GM18868 (cell line): ENCODE measurements at regions not wholly inside any gene's neighbourhood (a gene's known extent, or its start where the extent isn't known, plus 50 kb on each side); places are given as distances from the start of the nearest gene placed in this dataset.
A peak's percentile ranks its signal among the peaks of the same experiment; 100 is the strongest.

Source experiments
- ATAC-seq: cut with Tn5 transposase; IDR thresholded peaks from one replicate; pipeline ENCODE4 v1.9.1; 2021; ENCODE audit warnings: mild to moderate bottlenecking, moderate library complexity; ENCODE audit not compliant: unreplicated experiment

DNA sequence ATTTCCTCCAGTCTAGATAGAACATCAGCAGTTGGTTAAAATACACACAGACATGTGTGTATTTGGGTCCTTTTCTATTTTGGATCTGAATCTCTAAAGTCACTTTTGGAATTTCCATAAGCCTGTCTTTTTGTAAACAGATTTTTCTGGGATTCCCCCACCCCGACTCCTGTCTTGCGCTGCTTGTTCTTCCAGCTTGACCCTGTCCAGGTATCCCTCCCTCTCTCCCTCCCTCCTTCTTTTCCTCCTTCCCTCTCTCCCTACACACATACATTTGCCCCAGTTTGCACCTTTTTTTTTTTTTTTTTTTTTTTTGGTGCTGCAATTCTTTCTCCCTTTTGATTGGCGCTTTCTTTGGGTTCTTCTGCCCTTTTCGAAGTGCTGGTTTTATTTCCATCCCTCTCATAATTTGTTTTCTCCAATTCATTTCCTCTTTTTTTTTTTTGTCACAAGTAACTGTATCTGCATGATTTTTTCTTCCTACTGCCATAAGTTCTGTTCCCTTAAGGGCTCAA lies 114.8 kb upstream of the SERTAD2 start:
- ATAC-seq = no peak

DNA sequence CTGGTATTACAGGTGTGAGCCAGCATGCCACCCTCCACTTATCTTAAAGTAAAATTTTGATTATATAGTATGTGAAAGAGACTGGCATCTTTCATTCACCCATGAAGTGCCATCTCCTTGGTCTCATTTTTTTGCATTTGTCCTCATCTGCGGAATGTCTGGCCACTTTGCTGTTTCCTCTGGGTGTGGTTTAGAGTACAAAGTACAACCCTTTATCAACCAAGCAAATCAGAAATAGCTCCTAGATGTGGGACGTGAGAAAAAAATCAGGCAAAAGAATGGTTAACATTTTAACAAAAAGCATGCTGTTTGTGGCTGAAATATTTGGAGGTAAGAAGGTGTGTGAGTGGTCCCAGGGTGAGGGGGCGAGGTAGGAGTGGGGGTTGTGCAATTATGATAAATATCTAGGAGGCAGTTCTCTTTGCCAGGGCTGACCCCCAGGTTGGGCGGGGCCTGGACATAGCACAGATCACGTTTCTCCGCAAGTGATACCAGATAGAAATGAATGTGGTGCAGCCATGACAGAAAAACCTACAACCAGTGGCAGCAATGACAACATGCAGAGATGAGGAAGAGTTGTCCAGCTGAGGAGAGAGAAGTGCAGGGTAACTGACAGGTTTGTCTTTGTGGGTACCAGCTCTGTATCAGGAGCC lies 115.8 kb upstream of the SERTAD2 start:
- no peak for ATAC-seq

DNA sequence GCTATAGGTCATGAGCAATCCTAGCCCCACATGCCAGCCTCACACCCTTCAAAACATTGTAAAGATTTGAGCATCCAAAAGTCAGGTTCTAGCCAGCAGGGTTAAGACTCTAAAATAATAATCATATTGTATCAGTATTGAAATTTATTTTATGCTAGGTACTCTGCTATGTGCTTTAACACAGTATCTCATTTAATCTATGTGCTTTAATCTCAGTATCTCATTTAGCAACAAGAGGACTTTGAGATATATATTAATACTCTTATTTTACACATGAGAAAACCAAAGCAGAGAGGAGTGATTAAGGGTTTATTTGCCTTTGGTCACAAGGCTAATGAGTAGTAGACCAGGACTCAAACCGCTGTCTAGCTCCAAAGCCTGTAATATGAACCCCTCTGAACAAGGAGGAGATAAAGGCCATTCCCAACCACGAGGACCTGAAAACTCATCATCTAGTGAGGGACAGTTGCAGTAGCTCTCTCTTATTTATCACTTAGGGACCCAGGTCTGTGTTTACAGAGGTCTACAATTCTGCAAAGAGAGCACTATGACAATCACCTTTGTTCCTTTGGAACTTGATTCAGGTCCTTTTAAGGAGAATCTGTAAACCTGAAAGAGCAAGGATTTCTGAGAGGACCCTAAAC lies 116.5 kb upstream of the SERTAD2 start:
- ATAC-seq = no peak

DNA sequence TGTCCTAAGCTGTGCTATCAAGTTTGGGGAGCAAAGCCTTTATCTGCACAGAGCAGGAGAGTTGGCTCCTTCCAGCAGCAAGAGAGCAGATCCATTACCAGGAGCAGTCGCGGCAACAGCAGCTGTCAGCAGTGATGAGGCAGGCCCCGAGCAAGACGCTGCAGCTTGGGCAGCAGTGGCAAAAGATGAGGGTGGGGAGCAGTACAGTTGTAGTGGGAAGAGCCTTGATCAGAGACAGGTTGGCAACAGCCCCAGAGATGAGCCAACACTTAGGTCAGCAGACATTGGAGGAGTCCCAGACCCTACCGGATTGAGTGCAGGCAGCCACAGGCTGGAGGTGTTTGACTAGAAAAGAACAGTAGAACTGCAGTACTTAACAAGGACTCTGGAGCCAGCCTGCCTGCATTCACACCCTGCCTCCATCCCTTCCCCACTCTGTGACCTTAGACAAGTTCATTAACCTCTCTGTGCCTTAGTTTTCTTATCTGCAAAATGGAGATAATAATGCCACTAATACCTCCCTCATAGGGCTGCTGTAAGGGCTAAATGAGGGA lies 117.1 kb upstream of the SERTAD2 start:
- ATAC-seq = no peak

DNA sequence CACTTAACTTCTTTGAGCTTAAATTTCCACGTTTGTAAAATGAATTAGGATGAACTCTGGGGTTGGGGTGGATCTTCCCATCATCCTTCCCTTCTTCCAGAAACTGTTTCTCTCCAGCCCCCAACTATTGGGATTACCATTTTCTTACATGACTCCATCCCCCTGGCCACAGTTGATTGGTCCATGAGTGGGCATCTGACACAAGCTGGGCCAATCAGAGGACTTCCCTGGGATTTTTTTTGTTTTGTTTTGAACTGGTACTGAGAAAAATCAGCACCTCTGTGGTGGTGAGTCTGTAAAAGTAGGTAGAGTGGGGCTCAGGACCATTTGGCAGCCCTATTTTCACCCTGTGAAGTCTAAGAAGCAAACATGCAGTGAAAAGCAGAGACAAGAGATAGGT lies 118.0 kb upstream of the SERTAD2 start:
- no peak for ATAC-seq

DNA sequence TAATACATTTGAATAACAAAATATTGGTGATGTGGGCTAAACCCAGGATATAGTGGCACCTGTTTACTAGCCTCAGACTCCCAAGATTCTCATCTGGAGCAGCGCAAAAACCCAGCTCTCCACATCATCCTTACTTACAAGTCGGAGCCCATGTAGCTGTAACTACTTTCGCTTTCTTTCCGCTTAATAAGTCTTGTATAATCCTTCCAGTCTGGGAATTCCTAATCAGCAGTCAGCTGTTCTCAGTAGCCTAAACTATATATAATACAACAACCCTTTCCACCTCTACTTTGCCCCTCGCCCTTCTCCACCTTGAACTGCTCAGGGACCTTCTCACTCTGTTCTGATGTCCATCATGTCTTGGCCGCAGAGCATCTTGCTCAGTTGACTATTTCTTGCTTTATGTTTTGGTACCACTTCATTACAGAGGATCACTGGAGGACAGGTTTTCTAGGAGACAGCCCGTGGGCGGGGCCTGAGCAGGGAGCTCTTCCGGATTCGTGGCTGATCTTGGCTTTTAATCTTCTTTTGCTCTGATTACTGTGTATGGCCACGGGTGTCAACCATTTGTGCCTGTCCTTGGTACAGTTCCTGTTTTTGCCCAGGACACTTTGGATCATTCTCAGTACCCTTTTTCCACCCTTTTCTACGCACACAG lies 119.9 kb upstream of the SERTAD2 start:
- no peak for ATAC-seq

DNA sequence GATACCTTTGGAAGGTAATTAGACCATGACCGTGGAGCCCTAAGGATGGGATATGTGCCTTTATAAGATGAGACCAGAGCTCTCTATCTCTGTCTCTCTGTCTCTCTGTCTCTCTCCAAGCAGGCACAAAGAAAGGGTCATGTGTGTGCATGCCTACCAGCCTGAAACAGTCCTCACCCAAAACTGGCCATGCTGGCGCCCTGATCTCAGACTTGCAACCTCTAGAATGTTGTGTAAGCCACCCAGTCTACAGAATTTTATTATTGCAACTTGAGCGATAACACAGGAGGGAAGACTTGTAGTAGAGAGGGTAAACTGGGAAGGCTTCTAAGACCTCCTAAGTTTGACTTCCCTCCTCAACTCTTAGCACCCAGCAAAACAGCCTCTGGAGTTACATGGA lies 124.1 kb upstream of the SERTAD2 start:
- ATAC-seq = no peak

DNA sequence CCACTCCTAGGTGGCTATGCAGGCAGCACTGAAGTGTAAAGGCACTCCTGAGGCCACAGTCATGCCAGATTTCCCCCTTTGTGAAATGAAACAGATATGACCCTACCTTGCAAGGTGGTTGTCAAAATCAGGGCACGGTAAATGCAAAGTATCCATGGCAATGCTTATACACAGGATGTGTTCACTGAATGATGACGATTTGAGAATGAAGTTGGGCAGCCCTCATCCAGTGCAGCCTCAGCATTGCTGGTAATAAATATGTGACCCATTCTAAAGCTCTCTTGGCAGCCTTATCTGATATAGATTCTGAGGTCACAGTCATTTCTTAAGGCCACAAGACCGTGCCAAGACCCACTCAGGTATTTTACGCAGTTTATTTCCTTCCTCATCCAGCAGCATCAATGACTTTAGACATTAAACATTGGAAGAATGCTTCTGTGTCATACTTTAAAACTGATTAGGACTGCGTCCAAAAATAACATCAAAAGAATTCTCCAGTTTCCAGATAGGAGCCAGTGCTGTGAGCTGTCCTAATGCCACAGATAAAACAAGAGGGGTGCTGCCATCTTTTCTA lies 125.5 kb upstream of the SERTAD2 start:
- ATAC-seq = no peak

DNA sequence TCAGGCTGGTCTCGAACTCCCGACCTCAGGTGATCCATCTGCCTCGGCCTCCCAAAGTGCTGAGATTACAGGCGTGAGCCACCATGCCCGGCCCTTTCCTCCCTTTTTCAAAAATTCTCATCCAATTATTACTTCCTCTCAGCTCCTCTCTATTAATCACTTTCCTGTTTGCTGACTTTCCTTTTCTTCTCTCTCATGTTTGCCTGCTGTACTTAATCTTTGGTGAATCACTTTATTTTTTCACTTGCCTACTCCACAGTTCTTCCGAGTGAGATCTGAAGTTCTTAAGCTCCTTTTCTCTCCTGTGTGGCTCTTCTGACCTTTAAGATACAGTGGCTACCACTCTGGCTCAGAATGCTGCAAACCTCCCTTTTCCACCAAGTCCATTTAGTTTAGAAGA lies 126.3 kb upstream of the SERTAD2 start:
- ATAC-seq = no peak

DNA sequence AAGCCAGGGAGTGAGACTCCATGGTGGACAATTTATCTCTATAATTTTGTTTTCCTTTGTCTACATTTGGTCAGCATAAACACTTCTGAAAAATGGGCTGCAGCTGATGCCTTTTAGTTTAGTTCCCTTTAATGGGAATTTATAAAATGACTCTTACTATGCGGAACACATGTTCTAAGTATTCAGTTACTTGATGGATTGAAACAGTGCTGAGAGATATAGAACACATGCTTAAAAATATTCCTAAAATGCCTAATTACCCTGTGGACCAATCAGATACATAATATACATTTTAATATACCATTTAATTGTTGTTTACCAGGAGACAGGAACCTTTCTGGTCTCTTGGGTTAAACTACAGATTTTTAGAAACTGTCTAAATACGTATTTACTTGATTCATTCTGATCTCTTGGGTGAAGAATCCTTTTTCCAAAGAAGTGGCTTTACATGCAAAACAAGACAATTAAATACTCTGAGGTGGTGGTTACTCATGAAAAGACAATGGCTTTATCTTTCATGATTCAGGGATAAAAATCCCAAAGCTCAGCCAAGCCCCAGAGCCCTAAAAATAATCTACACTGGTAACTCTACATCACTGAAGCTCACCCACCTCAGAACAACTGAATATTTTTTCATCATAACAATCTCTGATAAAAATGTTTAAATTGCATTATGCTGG lies 128.1 kb upstream of the SERTAD2 start:
- ATAC-seq = no peak

DNA sequence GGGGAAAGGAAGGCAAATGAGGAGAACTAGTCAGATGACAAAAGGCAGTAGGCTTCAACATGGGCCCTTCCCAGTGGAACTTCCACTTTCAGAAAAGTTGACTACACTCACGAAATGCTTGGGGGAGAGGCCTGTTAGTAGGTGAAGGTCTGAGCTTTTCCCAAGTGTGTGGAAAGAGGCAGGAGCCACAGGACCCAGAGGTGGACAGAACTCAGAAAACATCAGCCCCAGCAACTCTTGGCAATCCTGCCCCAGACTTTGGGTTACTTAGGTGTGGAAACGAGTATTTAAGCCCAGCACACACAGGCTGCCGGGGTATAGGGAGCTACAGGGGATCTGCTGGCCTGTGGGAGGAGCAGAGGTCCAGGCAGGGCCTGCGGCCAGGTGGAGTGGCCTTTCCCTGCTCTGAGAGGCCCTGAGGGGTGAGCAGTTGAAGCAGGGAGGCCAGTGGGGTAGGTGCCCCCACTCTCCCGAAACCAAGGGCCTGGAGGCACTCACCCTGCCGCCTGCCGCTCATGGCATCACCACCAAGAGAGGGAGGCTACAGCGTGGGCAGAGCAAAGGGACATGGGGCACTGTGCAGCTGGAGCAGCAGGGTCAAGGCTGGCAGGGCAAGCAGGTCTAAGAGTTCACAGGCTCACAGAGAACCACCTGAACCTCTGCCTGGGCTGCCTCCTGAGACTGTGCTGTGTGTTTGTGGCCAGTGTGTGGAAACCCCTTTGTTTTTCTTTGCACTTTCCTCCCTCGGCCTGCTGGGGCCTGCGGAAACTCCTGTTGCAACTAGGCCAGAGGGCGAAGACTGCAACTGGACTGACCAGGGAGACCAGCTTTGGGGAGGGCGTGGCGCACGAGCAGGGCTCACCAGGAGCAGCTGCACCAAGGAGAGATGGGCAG lies 130.7 kb upstream of the SERTAD2 start:
- no peak for ATAC-seq

DNA sequence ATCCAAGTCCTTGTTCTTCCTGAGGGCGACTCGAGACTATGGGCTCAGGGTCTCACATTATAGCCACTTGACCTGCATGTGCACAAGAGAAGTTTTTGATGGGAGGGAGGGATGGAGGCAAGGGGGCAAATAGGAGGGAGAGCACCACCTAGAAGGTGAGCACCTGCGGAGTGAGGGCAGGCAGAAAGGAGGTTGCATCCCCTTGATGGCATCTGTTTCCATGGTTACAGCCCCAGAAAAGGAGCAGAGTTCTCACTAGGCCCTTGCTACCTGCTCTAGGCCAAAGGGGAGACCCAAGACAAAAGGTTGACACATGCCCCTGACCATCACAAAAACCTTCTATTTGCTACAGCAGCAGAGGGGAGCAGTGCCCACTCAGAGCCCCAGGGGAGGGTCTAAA lies 131.5 kb upstream of the SERTAD2 start:
- ATAC-seq = no peak

DNA sequence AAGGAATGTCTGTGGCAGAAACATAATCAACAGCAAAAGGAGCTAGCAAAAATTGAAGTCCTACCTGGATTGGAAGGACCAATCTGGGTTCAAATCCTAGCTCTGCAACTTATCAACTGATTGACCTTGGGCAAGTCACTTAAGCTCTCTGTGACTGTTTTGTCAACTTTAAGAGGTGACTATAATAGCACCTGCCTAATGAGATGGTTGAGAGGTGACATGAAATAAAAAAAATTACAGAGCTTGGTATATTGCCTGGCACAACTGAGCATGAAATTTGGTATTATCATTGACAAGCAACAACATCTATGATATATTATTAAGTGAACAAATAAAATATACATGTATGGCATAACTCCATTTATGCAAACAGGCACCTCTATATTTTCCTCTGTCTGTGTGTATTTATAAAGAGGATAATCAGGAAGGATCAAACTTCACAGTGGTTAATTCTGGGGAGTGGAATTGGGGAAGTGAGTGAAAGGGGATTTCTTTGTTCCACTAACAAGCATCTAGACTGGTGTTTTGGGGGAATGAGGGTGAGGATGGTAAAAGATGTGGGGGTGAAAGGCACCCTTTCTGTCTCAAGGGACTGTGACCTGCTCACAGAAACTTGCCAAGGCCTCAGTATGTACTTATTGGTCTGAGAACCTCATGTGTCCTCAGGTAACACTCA lies 132.8 kb upstream of the SERTAD2 start:
- ATAC-seq = peak; percentile 71

DNA sequence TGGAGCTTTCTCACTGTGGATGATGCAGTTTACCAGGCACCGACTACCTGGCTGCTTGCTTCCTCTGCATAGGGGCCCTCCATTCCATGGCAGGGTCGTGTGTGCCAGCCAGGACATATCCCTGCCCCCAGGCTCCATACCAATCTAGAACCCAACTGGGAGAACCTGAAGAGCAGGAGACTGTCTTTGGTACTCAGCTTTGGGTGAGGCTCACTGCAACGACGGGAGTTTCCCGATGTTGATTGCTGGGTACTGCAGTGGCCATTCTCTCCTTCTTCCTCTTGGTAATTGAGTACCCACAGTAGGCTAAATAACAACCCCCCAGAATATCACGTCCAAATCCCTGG lies 133.3 kb upstream of the SERTAD2 start:
- ATAC-seq = peak; percentile 13

DNA sequence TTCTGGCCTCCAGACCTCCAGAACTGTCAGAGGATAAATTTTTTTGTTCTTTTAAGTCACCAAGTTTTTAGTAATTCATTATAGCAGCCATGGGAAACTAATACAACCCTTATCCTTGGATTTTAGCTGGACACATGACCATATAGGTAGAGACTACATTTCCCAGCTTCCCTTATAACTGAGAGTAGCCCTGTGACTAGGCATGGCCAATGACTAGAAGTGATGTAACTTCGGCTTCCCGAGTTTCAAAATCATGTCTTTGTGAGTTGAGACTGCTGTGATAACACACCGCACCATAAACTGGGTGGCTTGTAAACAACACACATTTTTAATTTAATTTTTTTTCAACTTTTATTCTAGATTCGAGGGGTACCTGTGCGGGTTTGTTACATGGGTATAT lies 134.0 kb upstream of the SERTAD2 start:
- ATAC-seq = no peak

DNA sequence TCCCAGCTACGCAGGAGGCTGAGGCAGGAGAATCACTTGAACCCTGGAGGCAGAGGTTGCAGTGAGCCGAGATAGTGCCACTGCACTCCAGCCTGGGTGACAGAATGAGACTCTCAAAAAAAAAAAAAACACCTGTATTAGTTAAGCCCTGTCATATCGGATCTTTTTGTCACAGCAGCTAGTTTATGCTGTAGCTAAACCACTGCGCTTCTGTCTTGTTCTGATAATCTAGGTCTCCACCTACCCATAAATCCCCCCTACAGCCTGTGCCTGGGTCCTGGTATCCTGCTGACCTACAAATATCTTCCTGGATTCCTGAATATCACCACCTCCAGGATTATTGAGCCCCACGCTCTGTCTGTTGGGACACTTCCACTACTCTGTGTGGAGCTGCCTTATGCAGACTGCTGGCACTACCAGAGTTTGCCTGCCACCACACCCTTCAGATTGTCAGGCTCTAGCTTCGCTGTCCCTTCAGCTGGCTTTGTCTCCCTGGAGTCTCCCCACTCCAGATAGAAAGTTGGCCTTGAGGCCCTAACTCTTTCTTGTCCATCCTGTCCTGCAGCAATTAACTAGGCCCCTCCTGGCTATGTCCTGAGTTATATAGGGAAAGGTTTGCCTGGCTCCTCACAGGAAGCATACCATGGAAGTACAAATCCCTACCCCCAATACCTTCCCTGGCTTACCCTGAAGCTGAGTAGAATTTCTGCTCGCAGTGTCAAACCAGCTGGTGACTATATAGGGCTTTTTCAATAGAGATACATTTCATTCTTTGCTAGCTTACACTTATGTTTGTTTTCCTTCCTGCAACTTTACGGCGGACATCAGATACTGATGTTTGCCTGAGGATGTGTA lies 136.0 kb upstream of the SERTAD2 start:
- no peak for ATAC-seq

DNA sequence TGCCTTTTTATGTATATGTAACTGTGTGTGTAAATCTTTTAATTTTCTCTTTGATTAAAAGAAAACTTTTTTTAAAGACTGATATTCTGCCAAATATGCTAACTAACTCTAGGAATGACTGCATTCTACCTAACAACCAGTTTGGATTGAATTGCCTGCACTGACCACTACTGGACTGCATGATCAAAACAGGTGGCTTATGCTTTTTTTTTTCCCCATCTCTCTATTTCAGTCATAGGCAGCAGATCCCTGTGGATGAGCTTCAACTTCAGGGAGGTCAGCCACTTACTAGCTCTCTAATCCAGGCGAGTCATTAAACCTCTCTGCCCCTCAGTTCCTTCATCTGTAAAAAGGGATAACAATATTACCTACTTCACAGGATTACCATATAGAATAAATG lies 138.6 kb upstream of the SERTAD2 start:
- ATAC-seq = no peak

DNA sequence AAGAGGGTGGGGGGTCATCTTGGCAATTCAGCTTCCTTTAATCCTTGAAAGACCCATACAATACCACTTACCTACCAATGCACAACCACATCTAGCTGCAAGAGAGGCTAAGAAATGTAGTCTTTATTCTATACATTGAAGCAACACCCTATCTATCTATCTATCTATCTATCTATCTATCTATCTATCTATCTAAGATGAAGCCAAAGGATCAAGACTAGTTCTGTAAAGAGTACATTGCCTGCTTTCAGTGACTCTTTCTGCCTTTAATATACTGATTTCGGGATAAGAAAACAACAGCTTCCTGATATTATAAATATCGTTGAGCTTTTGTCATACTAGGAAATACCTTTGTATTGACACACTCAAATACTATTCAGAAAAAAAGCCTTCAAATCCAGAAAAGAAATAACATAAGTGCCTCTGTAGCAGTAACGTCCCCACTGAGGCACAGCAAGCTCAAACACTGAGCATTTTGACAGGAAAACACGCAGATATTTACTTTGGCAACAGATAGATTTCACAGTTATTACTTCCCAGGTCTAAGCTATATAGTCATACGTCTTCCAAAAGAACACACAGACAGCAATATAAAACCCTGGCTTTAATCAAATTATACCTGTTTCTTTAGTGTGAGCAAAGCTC lies 139.4 kb upstream of the SERTAD2 start:
- no peak for ATAC-seq
